ENCODE measurements at regions not wholly inside any gene's neighbourhood (a gene's known extent, or its start where the extent isn't known, plus 50 kb on each side); places are given as distances from the start of the nearest gene placed in this dataset.

GRCh38 chr14:85038526-85039352 is 491.2 kb upstream of the FLRT2 start:
- TF ChIP-seq, protein P1, sequence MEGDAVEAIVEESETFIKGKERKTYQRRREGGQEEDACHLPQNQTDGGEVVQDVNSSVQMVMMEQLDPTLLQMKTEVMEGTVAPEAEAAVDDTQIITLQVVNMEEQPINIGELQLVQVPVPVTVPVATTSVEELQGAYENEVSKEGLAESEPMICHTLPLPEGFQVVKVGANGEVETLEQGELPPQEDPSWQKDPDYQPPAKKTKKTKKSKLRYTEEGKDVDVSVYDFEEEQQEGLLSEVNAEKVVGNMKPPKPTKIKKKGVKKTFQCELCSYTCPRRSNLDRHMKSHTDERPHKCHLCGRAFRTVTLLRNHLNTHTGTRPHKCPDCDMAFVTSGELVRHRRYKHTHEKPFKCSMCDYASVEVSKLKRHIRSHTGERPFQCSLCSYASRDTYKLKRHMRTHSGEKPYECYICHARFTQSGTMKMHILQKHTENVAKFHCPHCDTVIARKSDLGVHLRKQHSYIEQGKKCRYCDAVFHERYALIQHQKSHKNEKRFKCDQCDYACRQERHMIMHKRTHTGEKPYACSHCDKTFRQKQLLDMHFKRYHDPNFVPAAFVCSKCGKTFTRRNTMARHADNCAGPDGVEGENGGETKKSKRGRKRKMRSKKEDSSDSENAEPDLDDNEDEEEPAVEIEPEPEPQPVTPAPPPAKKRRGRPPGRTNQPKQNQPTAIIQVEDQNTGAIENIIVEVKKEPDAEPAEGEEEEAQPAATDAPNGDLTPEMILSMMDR (IDR thresholded peaks at IDR 0.05; ENCODE audit: poor library complexity) = no peak
- no peak for TF ChIP-seq EZH2 (IDR thresholded peaks at IDR 0.05; ENCODE audit: borderline replicate concordance)
- no peak for TF ChIP-seq EZH2phosphoT487 (IDR thresholded peaks at IDR 0.05; ENCODE audit: low read depth, severe bottlenecking, unreplicated experiment)
- no peaks in the 10 kb centered on the region for H3K27me3 ChIP-seq
- no peaks in the 10 kb centered on the region for H4K20me1 ChIP-seq (ENCODE audit: insufficient read depth, poor library complexity, severe bottlenecking)
- no peaks in the 10 kb centered on the region for H3K9me2 ChIP-seq (replicated peaks; ENCODE audit: insufficient read depth)
- no peaks in the 10 kb centered on the region for H3K9me3 ChIP-seq (ENCODE audit: low read depth)
- no peaks in the 10 kb centered on the region for H3K36me3 ChIP-seq (replicated peaks; ENCODE audit: insufficient read depth, low read depth)
- no peak for DNase-seq (ENCODE audit: low spot score)
- no peak overlapping the region for H2AFZ ChIP-seq
- no peak overlapping the region for H3K4me3 ChIP-seq
- H3K27ac ChIP-seq = no peak overlapping the region
- H3K4me1 ChIP-seq (ENCODE audit: insufficient read depth) = no peaks in the 10 kb centered on the region
- no peak overlapping the region for H3K4me2 ChIP-seq
- no peaks in the 10 kb centered on the region for H3K79me2 ChIP-seq
- WGBS (ENCODE audit: low lambda C conversion rate, missing lambda C conversion rate) = 97% methylated on average over 7 of the region's 7 CpGs

GRCh38 chr14:85039353-85039626 is 490.7 kb upstream of the FLRT2 start:
- Histone ChIP-seq H3K79me2 (no peaks in the 10 kb centered on the region), H2AFZ (no peak overlapping the region)

DNA sequence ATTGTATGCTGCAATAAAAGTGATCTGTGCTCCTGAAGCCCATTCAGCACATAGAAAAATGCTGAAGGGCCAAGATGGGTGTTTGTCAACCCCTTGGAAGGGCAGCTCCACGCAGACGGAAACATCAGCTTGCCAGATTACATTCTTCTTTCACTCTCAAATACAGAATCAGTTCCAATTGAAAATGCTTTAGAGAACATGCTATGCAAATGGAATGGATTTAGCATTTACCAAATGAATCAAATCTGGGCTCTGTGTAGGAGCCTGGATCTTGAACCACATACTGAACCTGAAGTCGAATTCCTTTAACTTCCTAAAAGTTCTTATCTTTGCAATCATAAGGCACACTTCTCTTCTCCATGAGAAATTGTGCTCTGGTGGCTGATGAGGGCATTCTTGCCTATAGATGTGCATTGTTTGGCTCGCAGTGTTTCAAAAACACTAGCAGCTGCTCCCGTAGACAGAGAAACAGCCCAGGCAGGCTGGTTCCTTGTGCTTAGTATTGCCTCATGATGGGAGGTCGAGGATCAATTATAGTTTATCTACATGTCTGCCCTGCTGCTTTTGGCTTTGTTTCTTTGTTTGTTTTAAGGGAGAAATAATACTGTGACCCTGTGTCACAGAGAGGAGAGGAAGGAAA is 489.8 kb upstream of the FLRT2 start:
- H4K20me1 ChIP-seq (ENCODE audit: insufficient read depth, poor library complexity, severe bottlenecking) = no peaks in the 10 kb centered on the region
- TF ChIP-seq EZH2phosphoT487 (IDR thresholded peaks at IDR 0.05; ENCODE audit: low read depth, severe bottlenecking, unreplicated experiment) (no peak), EZH2 (IDR thresholded peaks at IDR 0.05; ENCODE audit: borderline replicate concordance) (no peak)
- TF ChIP-seq, protein P1 (IDR thresholded peaks at IDR 0.05; ENCODE audit: poor library complexity) = no peak
- H3K27me3 ChIP-seq = no peaks in the 10 kb centered on the region
- H3K36me3 ChIP-seq (replicated peaks; ENCODE audit: insufficient read depth, low read depth) = no peaks in the 10 kb centered on the region
- H3K4me2 ChIP-seq = no peak overlapping the region
- no peak overlapping the region for H3K27ac ChIP-seq
- H3K4me1 ChIP-seq (ENCODE audit: insufficient read depth) = no peaks in the 10 kb centered on the region
- no peaks in the 10 kb centered on the region for H3K9me2 ChIP-seq (replicated peaks; ENCODE audit: insufficient read depth)
- no peaks in the 10 kb centered on the region for H3K9me3 ChIP-seq (ENCODE audit: low read depth)
- no peak overlapping the region for H2AFZ ChIP-seq
- no peaks in the 10 kb centered on the region for H3K79me2 ChIP-seq
- 62% methylated on average over 6 of the region's 6 CpGs for WGBS (ENCODE audit: low lambda C conversion rate, missing lambda C conversion rate)
- no peak overlapping the region for H3K4me3 ChIP-seq
- DNase-seq (ENCODE audit: low spot score) = no peak

More at GRCh38 chr14:85039353-85039626, 490.7 kb upstream of the FLRT2 start:
- Histone ChIP-seq H3K9me2 (replicated peaks; ENCODE audit: insufficient read depth) (no peaks in the 10 kb centered on the region), H3K4me1 (ENCODE audit: insufficient read depth) (no peaks in the 10 kb centered on the region), H3K4me3 (no peak overlapping the region), H3K4me2 (no peak overlapping the region), H3K27ac (no peak overlapping the region), H3K9me3 (ENCODE audit: low read depth) (no peaks in the 10 kb centered on the region), H3K36me3 (replicated peaks; ENCODE audit: insufficient read depth, low read depth) (no peaks in the 10 kb centered on the region), H4K20me1 (ENCODE audit: insufficient read depth, poor library complexity, severe bottlenecking) (no peaks in the 10 kb centered on the region), H3K27me3 (no peaks in the 10 kb centered on the region)
- no peak for DNase-seq (ENCODE audit: low spot score)
- TF ChIP-seq, protein P1 (IDR thresholded peaks at IDR 0.05; ENCODE audit: poor library complexity) = no peak
- TF ChIP-seq EZH2phosphoT487 (IDR thresholded peaks at IDR 0.05; ENCODE audit: low read depth, severe bottlenecking, unreplicated experiment) (no peak), EZH2 (IDR thresholded peaks at IDR 0.05; ENCODE audit: borderline replicate concordance) (no peak)
